Upper lobe of left lung (tissue), 6 donors: ENCODE measurements at regions not wholly inside any gene's neighbourhood (a gene's known extent, or its start where the extent isn't known, plus 50 kb on each side); places are given as distances from the start of the nearest gene placed in this dataset.
"Not testable (repeated sequence)": the region's sequence is repeated elsewhere in the genome, so short reads cannot be mapped to it uniquely, and the experiment has no call there.

ENCODE experiments used
- ATAC-seq, 2 donors: fragments of 200-7000 bp; cut with Tn5 transposase; one replicate each; pipeline ENCODE4 v1.9.1; 2022; ENCODE audit warnings: mild to moderate bottlenecking in 2 of 2, moderate library complexity in 2 of 2; ENCODE audit not compliant: low FRiP score in 2 of 2
- DNase-seq, 2 donors: peaks; one replicate each; pipeline ENCODE4 v3.0.0-alpha.2; 2019 to 2020
- H3K27ac ChIP-seq, 4 donors: fragments of 200-600 bp; sonication (generic); one replicate each; pipeline ENCODE4 v1.5.1; 2016 to 2019
- H3K27me3 ChIP-seq, 4 donors: fragments of 200-600 bp; sonication (generic); one replicate each; pipeline ENCODE4 v1.5.1; 2017 to 2019
- H3K36me3 ChIP-seq, 4 donors: fragments of 200-600 bp; sonication (generic); one replicate each; pipeline ENCODE4 v1.5.1; 2016 to 2019
- H3K4me1 ChIP-seq, 4 donors: fragments of 200-600 bp; sonication (generic); one replicate each; pipeline ENCODE4 v1.5.1; 2018 to 2019
- H3K4me3 ChIP-seq, 4 donors: fragments of 200-600 bp; sonication (generic); one replicate each; pipeline ENCODE4 v1.5.1; 2017 to 2019; ENCODE audit warnings: mild to moderate bottlenecking in 2 of 4, moderate library complexity in 1 of 4
- H3K9me3 ChIP-seq, 4 donors: fragments of 200-600 bp; sonication (generic); one replicate each; pipeline ENCODE4 v1.5.1; 2018 to 2019
- EP300 ChIP-seq, 4 donors: sonication (generic); formaldehyde crosslinking; IDR thresholded peaks; one replicate each; pipeline ENCODE4 v1.5.1; 2017; ENCODE audit warnings: antibody characterized with exemption in 4 of 4, control low read depth in 2 of 4
- POLR2A ChIP-seq, 4 donors: fragments of 450-650 bp; IDR thresholded peaks; one replicate each; pipeline ENCODE4 v1.5.1; 2016 to 2017; ENCODE audit warnings: antibody characterized with exemption in 4 of 4, mild to moderate bottlenecking in 2 of 4
- POLR2AphosphoS5 ChIP-seq, 2 donors: sonication (generic); formaldehyde crosslinking; IDR thresholded peaks; one replicate each; pipeline ENCODE4 v1.5.1; 2017; ENCODE audit warnings: antibody characterized with exemption in 2 of 2
- WGBS, 2 donors: methylation state at CpG; one replicate each; pipeline ENCODE4 v1.1.5; 2017 to 2018; 5-methylcytosine and 5-hydroxymethylcytosine counted together
- small RNA-seq, 4 donors: library from RNA; depleted of rRNA; stranded (forward); fragments of <200 nt; gene quantifications; one replicate each; pipeline ENCODE3, GENCODE V24; 2016
- TF ChIP-seq, protein P1 (sequence below), 6 experiments: fragments of 450-650 bp in 4 of 6; fragments of 200-600 bp in 2 of 6; sonication (generic) in 2 of 6; IDR thresholded peaks; one replicate each; pipeline ENCODE4 v1.5.1; 2016 to 2019; ENCODE audit warnings: antibody characterized with exemption in 6 of 6
- donor health status: DM: no; HTN: no; CAD: no; lungs with moderate emphysema.
- donor health status: DM: no; HTN: yes; CAD: no; lungs with severe emphysema.

DNA sequence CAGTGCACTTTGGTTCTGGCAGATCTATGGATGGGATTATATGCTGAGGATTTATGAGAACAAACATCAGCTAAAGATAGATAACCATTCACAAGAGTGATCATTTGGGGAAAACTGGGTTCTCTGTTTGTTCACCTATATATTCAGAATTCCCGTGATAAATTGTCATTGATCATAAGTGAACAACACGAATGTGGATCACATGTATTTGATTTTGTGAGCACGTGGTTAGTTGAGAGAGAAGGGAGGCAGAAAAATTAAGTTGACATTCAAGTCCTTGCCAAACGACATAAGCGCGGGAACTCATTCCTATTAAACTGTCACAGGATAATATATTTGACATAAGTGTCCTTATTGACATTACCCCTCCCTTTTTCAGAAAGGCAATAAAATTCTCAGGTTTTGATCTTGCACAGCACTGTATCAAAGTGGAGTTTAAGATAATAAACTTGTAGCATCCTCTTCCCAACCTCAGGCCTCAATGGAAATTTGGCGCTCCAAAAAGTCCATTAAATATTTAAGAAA, 64.9 kb upstream of the MYO3A start:
- Histone ChIP-seq H3K4me1 (no peaks in the 10 kb centered on the region), H3K4me3 (no peak overlapping the region), H3K36me3 (no peaks in the 10 kb centered on the region), H3K27ac (no peak overlapping the region), H3K9me3 (peaks cover 0 to 7% (median 0%) of the 10 kb centered on the region in 4 donors), H3K27me3 (no peaks in the 10 kb centered on the region)
- WGBS, 2 donors = 84 to 88% methylated on average over 7 of the region's 7 CpGs
- DNase-seq (no peak), ATAC-seq (no peak)
- TF ChIP-seq, protein P1, sequence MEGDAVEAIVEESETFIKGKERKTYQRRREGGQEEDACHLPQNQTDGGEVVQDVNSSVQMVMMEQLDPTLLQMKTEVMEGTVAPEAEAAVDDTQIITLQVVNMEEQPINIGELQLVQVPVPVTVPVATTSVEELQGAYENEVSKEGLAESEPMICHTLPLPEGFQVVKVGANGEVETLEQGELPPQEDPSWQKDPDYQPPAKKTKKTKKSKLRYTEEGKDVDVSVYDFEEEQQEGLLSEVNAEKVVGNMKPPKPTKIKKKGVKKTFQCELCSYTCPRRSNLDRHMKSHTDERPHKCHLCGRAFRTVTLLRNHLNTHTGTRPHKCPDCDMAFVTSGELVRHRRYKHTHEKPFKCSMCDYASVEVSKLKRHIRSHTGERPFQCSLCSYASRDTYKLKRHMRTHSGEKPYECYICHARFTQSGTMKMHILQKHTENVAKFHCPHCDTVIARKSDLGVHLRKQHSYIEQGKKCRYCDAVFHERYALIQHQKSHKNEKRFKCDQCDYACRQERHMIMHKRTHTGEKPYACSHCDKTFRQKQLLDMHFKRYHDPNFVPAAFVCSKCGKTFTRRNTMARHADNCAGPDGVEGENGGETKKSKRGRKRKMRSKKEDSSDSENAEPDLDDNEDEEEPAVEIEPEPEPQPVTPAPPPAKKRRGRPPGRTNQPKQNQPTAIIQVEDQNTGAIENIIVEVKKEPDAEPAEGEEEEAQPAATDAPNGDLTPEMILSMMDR (IDR thresholded peaks at IDR 0.05) = no peak
- no peak for TF ChIP-seq POLR2AphosphoS5 (IDR thresholded peaks at IDR 0.05)
- no peak for TF ChIP-seq EP300 (IDR thresholded peaks at IDR 0.05)

DNA sequence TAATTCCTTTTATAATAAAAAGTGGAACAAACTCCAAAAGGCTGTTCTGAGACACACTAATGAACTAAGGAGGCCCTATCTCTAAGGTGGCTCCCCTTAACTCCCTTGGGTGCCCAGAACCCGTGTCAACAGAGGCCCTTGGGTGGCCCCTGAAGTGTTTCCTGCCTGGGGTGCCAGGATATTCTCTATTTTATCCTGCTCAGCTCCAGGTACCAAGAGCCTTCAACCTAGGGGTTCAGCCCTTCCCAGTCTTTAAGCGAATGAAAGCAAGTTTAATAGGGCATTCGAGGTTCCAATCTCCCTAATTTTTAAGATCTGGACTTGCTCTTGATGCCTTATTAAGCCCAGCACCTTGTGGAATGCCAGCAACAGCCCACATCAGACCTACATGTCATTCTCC, 64.4 kb upstream of the MYO3A start:
- peaks cover 0 to 2% (median 0%) of the 10 kb centered on the region in 4 donors for H3K9me3 ChIP-seq
- no peaks in the 10 kb centered on the region for H3K36me3 ChIP-seq
- no peaks in the 10 kb centered on the region for H3K4me1 ChIP-seq
- 64 to 84% methylated on average over 3 of the region's 3 CpGs for WGBS, 2 donors
- no peak overlapping the region for H3K4me3 ChIP-seq
- ATAC-seq = no peak
- DNase-seq = no peak
- H3K27me3 ChIP-seq = no peaks in the 10 kb centered on the region
- TF ChIP-seq POLR2A (IDR thresholded peaks at IDR 0.05) = no peak
- TF ChIP-seq POLR2AphosphoS5 (IDR thresholded peaks at IDR 0.05) = no peak
- TF ChIP-seq, protein P1 (IDR thresholded peaks at IDR 0.05) = no peak
- no peak for TF ChIP-seq EP300 (IDR thresholded peaks at IDR 0.05)
- no peak overlapping the region for H3K27ac ChIP-seq

DNA sequence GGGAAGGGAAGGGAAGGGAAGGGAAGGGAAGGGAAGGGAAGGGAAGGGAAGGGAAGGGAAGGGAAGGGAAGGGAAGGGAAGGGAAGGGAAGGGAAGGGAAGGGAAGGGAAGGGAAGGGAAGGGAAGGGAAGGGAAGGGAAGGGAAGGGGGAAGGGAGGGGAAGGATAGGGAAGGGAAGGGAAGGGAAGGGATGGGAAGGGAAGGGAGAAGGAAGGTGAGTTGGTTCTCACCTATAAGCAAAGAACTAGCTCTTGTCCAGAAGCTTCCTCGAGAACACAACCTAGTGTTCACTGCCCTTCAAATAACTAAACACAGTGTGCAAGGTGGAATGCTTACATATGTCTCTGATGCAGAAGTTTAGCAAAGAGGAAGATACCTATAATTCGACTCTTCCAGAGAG, 59.6 kb upstream of the MYO3A start:
- H3K4me1 ChIP-seq, H3K9me3 ChIP-seq, H3K27ac ChIP-seq, H3K36me3 ChIP-seq, ATAC-seq, H3K27me3 ChIP-seq, H3K4me3 ChIP-seq, DNase-seq: not testable (repeated sequence)
- 71 to 77% methylated on average over 2 of the region's 2 CpGs for WGBS, 2 donors

DNA sequence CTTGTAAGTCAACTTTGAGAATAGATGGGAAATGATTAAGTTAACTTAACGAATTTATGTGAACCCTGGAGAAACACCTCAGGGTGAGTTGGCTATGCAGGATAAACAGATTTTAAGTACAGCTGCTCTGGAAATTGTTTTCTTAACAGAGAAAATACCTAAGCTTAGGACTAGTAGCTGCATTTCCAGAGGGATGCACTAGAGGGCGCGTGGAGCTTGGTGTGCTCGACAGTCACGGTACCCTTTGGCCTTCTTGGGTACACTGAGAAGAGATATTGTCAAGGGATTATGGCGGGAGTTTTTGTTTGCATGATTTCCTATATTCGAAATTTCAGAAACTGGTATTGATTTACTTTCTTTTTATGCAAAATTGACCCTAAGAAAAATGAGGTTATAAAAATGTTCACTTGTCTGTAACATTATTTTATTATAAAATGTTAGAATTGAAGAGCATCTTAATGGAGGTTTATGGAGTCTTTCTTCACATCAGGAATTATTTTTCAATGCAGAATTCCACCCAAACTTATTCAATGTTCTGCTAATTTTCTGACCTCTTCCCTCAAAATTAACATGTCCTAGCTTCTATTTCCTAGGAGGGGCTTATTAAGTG, 58.4 kb upstream of the MYO3A start:
- WGBS, 2 donors = 1 to 2% methylated on average over 7 of the region's 7 CpGs
- no peaks in the 10 kb centered on the region for H3K9me3 ChIP-seq
- H3K4me3 ChIP-seq = no peak overlapping the region
- H3K4me1 ChIP-seq = no peaks in the 10 kb centered on the region
- TF ChIP-seq POLR2A (IDR thresholded peaks at IDR 0.05) (no peak), POLR2AphosphoS5 (IDR thresholded peaks at IDR 0.05) (no peak), EP300 (IDR thresholded peaks at IDR 0.05) (no peak)
- TF ChIP-seq, protein P1 (IDR thresholded peaks at IDR 0.05) = peak; percentile 42 to 80 (median 62)
- peak in 1 of 2 donors; percentile 62 for DNase-seq
- H3K36me3 ChIP-seq = no peaks in the 10 kb centered on the region
- H3K27ac ChIP-seq = no peak overlapping the region
- H3K27me3 ChIP-seq = no peaks in the 10 kb centered on the region
- peak; percentile 72 to 81 for ATAC-seq

DNA sequence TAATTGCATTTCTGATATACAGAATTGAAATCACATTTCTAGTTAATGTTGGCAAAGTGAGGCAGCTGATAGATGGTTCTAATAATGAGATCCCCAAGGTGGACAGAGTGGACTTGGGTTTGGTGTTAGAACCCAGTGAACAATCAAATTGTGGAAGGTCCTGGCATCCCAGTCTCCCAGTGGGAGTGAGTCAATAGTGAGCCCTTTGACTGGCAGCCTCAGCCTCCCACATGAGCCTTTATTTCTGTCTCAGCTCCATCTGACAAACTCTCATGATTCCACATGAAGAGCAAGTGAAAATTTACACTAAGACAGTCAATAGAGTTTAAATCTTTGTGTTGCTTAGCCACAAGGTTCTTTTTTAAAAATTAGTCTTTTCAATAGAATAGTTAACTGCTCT, 56.7 kb upstream of the MYO3A start:
- Histone ChIP-seq H3K4me1 (no peaks in the 10 kb centered on the region), H3K36me3 (no peaks in the 10 kb centered on the region), H3K27ac (no peak overlapping the region), H3K4me3 (no peak overlapping the region), H3K27me3 (no peaks in the 10 kb centered on the region), H3K9me3 (no peaks in the 10 kb centered on the region)
- ATAC-seq (no peak), DNase-seq (no peak)
- TF ChIP-seq POLR2A (IDR thresholded peaks at IDR 0.05) (no peak), POLR2AphosphoS5 (IDR thresholded peaks at IDR 0.05) (no peak), EP300 (IDR thresholded peaks at IDR 0.05) (no peak)
- TF ChIP-seq, protein P1 (IDR thresholded peaks at IDR 0.05) = no peak

Small RNAs in the stretch of these regions (small RNA-seq; reads per million reads assigned to genes)
- gene RNA5SP306 (0 to 0.14 (median 0.07) reads per million in 4 donors), gene RNU6-632P (0 reads per million in 4 donors)
